HG03108 (cell line): ENCODE measurements at regions not wholly inside any gene's neighbourhood (a gene's known extent, or its start where the extent isn't known, plus 50 kb on each side); places are given as distances from the start of the nearest gene placed in this dataset.

ENCODE experiments used
- ATAC-seq: cut with Tn5 transposase; IDR thresholded peaks from one replicate; pipeline ENCODE4 v1.9.1; 2021; ENCODE audit warnings: moderate library complexity; ENCODE audit not compliant: unreplicated experiment

GRCh38 chr11:11045156-11045930 is 187.5 kb upstream of the ZBED5 start:
- no peak for ATAC-seq

DNA sequence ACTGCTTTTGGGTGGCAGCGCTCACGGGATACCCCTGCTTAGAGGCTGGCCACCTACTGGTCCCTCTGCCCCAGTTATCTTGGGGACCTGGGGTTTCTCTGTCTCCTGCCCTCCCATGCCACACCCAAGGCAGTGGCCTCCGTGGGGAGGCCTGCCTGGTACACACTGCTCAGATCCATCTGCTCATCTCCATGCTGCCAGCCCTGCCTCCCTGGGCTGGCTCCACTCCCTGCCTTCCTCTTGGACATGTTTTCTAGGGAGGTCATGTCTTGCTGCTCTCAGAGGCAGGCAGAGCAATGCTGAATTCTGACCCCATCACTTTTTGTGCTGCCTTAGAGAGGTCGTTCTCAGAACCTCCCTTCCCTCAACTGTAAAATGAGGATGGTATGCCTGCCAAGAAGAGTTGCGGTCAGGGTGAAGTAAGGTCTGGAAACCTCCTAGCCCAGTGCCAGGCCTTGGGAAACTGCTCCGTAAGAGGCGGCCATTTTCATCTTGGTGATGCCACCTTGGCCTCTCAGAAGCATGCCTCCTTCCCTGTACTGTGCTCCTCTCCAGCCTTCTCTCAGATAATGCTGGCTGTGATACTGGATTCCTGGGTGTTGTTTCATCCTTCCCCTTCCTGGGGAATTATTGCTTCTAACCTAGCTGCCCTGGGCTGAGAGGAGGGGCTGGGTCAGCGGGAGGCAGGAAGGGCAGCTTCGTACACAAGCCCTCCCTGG is 186.4 kb upstream of the ZBED5 start:
- ATAC-seq = no peak

- ATAC-seq = no peak
Observed at GRCh38 chr11:11043721-11044120, 185.9 kb upstream of the ZBED5 start.

DNA sequence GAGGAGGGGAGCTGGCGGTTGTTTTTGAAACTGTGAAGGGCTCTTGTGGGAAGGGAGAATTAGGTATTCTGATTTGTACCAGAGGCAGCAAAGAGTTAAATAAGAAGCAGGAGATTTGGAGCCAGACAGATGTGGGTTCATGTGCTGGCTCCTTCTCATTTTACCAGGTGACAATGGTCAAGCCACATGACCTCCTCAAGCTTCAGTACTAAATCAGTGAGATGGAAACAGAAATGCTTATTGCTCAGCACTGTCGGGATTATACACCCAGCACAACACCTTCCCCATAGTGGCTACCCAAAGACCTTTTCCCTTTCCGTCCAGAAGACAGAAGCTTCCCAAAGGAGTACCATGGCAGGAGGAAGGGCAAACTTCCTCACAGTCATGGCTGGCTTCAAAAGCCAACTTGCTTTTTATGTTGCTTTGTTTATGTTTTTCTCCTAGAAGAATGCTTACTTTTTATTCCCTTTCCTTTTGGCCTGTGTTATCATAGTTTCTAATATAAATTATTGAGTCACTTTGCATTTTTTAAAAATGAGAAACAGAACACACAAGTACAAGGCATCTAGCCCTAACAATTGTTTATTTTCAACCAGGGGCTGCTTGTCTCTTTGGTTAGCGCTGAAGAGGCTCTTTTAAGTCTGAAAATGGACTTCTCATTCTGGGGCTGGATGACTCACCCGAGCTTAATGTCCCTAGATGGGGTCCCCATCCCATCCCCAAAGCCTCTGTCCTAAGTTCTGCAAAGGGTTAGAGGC is 181.5 kb upstream of the ZBED5 start:
- ATAC-seq = no peak

DNA sequence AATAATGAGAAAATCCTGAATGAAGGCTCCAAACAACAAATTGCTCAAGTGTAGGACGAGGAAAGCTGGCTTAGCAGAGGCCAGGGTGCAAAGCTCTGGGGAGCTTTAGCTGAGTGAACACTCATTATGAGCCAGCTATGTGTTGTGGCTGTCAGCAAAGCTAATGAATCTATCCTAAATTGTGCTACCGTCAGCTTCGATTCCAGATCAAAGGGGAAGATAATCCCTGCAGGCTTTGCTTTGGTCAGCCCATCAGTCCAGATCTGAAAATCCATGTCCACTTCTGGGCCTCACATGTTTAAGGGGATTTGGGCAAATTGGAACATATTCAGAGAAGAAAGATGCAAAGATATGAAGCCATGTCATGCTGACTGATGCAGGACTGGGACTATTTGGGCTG is 180.9 kb upstream of the ZBED5 start:
- ATAC-seq = no peak

DNA sequence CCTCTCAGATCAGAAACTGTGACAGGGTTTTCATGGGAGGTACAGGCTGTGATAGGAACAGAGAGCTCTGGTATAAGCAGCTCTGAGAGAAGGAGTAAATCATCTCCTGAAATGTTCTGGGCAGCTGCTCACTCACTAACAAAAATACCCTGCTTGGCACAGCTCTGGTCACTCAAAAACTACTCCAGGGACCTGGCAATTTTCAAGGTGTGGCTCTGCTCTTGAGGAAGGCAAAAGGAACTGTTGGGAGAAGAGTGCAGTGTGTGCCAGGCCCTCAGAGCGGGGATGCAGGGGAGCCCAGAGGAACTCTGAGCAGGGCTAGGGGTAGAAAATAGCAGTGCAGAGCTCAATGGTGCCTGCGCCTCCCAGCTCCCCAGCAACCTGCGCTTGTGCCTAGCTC is 180.5 kb upstream of the ZBED5 start:
- no peak for ATAC-seq

GRCh38 chr11:11036848-11037732 is 179.2 kb upstream of the ZBED5 start:
- ATAC-seq = no peak

DNA sequence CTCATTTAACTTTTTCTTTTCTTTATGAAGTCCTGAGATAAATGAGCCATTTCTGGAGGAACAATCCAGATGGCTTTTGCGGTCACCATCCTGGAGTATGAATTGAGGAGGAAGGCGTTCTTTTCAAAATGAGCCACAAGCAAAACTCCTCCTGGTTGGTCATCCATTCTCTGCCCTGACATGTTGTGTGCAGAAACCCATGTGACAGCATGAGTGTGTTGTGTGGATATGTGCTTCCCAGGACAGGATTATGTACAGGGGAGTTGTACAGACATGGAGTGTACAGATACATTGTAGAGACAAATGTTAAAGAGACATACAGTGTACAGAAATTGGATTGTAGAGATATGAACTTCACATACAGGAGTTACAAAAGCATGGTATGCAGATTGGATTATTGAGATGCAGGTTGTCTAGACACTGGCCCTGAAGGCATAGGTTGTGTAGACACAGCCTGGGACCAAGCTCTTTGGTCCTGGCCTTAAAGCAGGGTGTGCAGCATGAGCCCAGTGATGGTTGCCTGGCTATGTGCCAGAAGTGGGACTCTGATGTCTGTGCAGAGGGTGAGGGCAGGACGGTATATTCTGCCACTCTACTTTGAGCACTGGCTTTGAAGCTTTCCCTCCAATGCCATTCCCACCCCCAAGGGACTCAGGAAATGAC is 178.5 kb upstream of the ZBED5 start:
- ATAC-seq = no peak

- no peak for ATAC-seq
Observed at GRCh38 chr11:11035331-11035730, 177.5 kb upstream of the ZBED5 start.

- ATAC-seq = no peak
Observed at GRCh38 chr11:11034476-11034875, 176.6 kb upstream of the ZBED5 start.

- ATAC-seq = no peak
Observed at GRCh38 chr11:11032066-11032465, 174.2 kb upstream of the ZBED5 start.

DNA sequence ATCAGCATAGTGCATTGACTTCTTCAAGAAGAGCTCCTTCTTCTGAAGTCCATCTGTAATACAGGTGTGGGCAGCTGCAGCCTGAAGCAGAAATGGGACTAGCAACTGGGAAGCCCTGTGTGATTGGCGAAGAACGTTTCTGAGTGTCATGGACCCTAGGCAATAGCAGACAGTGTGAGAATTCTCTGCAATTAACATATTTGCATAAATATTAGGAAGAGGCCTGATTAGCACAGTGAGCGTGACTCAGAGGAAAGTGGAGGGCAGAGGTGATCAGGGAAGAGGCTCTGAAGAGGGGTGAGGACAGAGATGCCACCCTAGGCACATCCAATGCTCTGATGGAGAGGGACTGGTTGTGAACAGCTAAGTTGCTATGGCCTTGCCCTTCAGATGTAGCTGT is 171.2 kb upstream of the ZBED5 start:
- no peak for ATAC-seq

GRCh38 chr11:11028017-11028692 is 170.3 kb upstream of the ZBED5 start:
- no peak for ATAC-seq

- ATAC-seq = no peak
Observed at GRCh38 chr11:11027288-11027687, 169.4 kb upstream of the ZBED5 start.

- ATAC-seq = no peak
Observed at GRCh38 chr11:11025087-11025486, 167.2 kb upstream of the ZBED5 start.

- ATAC-seq = no peak
Observed at GRCh38 chr11:11022125-11022730, 164.4 kb upstream of the ZBED5 start.

DNA sequence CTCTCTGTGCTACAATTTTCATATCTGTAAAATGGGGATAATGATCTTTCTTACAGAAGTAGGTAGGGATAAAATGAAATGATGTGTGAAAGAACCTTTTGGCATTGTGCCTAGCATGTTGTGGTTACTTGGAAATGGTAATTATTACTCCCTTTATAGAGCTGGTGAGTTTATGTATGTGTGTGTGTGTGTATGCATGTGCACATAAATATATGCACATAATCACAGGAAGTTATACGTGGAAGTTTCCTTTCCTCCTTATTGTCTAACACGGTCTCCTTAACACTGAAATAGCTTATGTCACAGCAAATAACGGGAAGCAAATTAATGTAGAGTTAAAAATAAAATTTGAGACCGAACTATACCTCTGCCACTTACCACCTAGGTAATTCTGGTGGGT is 163.7 kb upstream of the ZBED5 start:
- ATAC-seq = no peak

- no peak for ATAC-seq
Observed at GRCh38 chr11:11020747-11021149, 162.9 kb upstream of the ZBED5 start.

GRCh38 chr11:11020219-11020726 is 162.4 kb upstream of the ZBED5 start:
- no peak for ATAC-seq
